ENCODE measurements at regions not wholly inside any gene's neighbourhood (a gene's known extent, or its start where the extent isn't known, plus 50 kb on each side); places are given as distances from the start of the nearest gene placed in this dataset.

- peak in 1 of 4 donors; percentile 34 for DNase-seq (ENCODE audit: low read depth in 4 of 4, low spot score in 3 of 4)
Observed at GRCh38 chr4:95674521-95674981, 125.8 kb upstream of the UNC5C start.

GRCh38 chr4:95672811-95673210, 124.0 kb upstream of the UNC5C start:
- DNase-seq (ENCODE audit: low read depth in 4 of 4, low spot score in 3 of 4): no peak

- DNase-seq (ENCODE audit: low read depth in 4 of 4, low spot score in 3 of 4): no peak
Observed at GRCh38 chr4:95660719-95661118, 111.9 kb upstream of the UNC5C start.

- no peak for DNase-seq (ENCODE audit: low read depth in 4 of 4, low spot score in 3 of 4)
Observed at GRCh38 chr4:95651891-95652290, 103.1 kb upstream of the UNC5C start.

- DNase-seq (ENCODE audit: low read depth in 4 of 4, low spot score in 3 of 4): no peak
Observed at GRCh38 chr4:95644417-95644816, 95.6 kb upstream of the UNC5C start.

- DNase-seq (ENCODE audit: low read depth in 4 of 4, low spot score in 3 of 4): no peak
Observed at GRCh38 chr4:95643627-95644026, 94.9 kb upstream of the UNC5C start.

GRCh38 chr4:95641571-95641970, 92.8 kb upstream of the UNC5C start:
- DNase-seq (ENCODE audit: low read depth in 4 of 4, low spot score in 3 of 4): no peak

- no peak for DNase-seq (ENCODE audit: low read depth in 4 of 4, low spot score in 3 of 4)
Observed at GRCh38 chr4:95640311-95640710, 91.5 kb upstream of the UNC5C start.

- no peak for DNase-seq (ENCODE audit: low read depth in 4 of 4, low spot score in 3 of 4)
Observed at GRCh38 chr4:95638920-95639501, 90.2 kb upstream of the UNC5C start.

GRCh38 chr4:95637043-95637600, 88.3 kb upstream of the UNC5C start:
- peak in 1 of 4 donors; percentile 20 for DNase-seq (ENCODE audit: low read depth in 4 of 4, low spot score in 3 of 4)

- DNase-seq (ENCODE audit: low read depth in 4 of 4, low spot score in 3 of 4): no peak
Observed at GRCh38 chr4:95636061-95636460, 87.3 kb upstream of the UNC5C start.

- no peak for DNase-seq (ENCODE audit: low read depth in 4 of 4, low spot score in 3 of 4)
Observed at GRCh38 chr4:95627709-95628108, 78.9 kb upstream of the UNC5C start.

GRCh38 chr4:95627024-95627605, 78.3 kb upstream of the UNC5C start:
- no peak for DNase-seq (ENCODE audit: low read depth in 4 of 4, low spot score in 3 of 4)

- DNase-seq (ENCODE audit: low read depth in 4 of 4, low spot score in 3 of 4): no peak
Observed at GRCh38 chr4:95625020-95625419, 76.2 kb upstream of the UNC5C start.

- DNase-seq (ENCODE audit: low read depth in 4 of 4, low spot score in 3 of 4): no peak
Observed at GRCh38 chr4:95619525-95620443, 71.0 kb upstream of the UNC5C start.

GRCh38 chr4:95614684-95615205, 66.0 kb upstream of the UNC5C start:
- no peak for DNase-seq (ENCODE audit: low read depth in 4 of 4, low spot score in 3 of 4)

- no peak for DNase-seq (ENCODE audit: low read depth in 4 of 4, low spot score in 3 of 4)
Observed at GRCh38 chr4:95610061-95610569, 61.3 kb upstream of the UNC5C start.

GRCh38 chr4:95606739-95607138, 58.0 kb upstream of the UNC5C start:
- DNase-seq (ENCODE audit: low read depth in 4 of 4, low spot score in 3 of 4): no peak

- no peak for DNase-seq (ENCODE audit: low read depth in 4 of 4, low spot score in 3 of 4)
Observed at GRCh38 chr4:95603393-95603792, 54.6 kb upstream of the UNC5C start.

GRCh38 chr4:95602872-95603271, 54.1 kb upstream of the UNC5C start:
- no peak for DNase-seq (ENCODE audit: low read depth in 4 of 4, low spot score in 3 of 4)

- DNase-seq (ENCODE audit: low read depth in 4 of 4, low spot score in 3 of 4): no peak
Observed at GRCh38 chr4:95601356-95601755, 52.6 kb upstream of the UNC5C start.

All from right renal pelvis (tissue), 4 donors.